Pancreas (tissue), 10 donors: ENCODE measurements at regions not wholly inside any gene's neighbourhood (a gene's known extent, or its start where the extent isn't known, plus 50 kb on each side); places are given as distances from the start of the nearest gene placed in this dataset.

Experiments used
- ATAC-seq, 4 donors: fragments of 200-7000 bp; cut with Tn5 transposase; one replicate each; pipeline versions ENCODE4 v1.8.0 to v1.9.1; 2020; ENCODE audit warnings: mild to moderate bottlenecking in 4 of 4, moderate library complexity in 4 of 4
- DNase-seq, 6 donors: peaks; one replicate each; pipeline ENCODE4 v3.0.0-alpha.2; 2020
- FAIRE-seq: peaks from 2 replicates; lab custom pipeline; 2012; peaks lifted over from hg19 to GRCh38; lab: Jason Lieb, UNC
- H3K27ac ChIP-seq, 4 donors: fragments of 200-600 bp; sonication (generic); 1 replicate in 3 of 4; 2 replicates in 1 of 4; pipeline versions ENCODE4 v1.5.0 to v1.8.0; 2020
- H3K27me3 ChIP-seq, 4 donors: fragments of 200-600 bp; one replicate each; pipeline ENCODE4 v1.8.0; 2021
- H3K36me3 ChIP-seq, 3 donors: fragments of 200-600 bp; sonication (generic) in 1 of 3; one replicate each; pipeline versions ENCODE4 v1.5.0 to v1.8.0; 2020 to 2021
- H3K4me1 ChIP-seq, 3 donors: fragments of 200-600 bp; one replicate each; pipeline ENCODE4 v1.8.0; 2021
- H3K4me3 ChIP-seq, 4 donors: fragments of 200-600 bp; sonication (generic) in 2 of 4; one replicate each; pipeline versions ENCODE4 v1.5.0 to v1.8.0; 2020 to 2021
- H3K9me3 ChIP-seq, 4 donors: fragments of 200-600 bp; one replicate each; pipeline ENCODE4 v1.8.0; 2021
- WGBS, 2 donors: extraction: QIAGEN DNeasy Blood & Tissue Kit; methylation state at CpG; one replicate each; pipeline ENCODE4 v1.1.7; 2013; 5-methylcytosine and 5-hydroxymethylcytosine counted together
- intact Hi-C, 3 donors: fragments of 100-400 bp; cut with DNase I; formaldehyde crosslinking; loops; one replicate each; pipeline versions ENCODE4 v1.11.1 to v1.14.2; 2022
- TF ChIP-seq, protein P1 (sequence below), 4 donors: fragments of 200-600 bp; sonication (generic) in 3 of 4; IDR thresholded peaks; one replicate each; pipeline versions ENCODE4 v1.5.0 to v1.8.0; 2021; ENCODE audit warnings: antibody characterized with exemption in 4 of 4
- donor health status: healthy with polysubstance abuse.
- donor health status: DM: no; HTN: no; CAD: no; lungs with moderate emphysema.
- donor health status: DM: no; HTN: no; CAD: no.
- donor health status: control.
- donor health status: control.
- donor health status: Bipolar disorder and iron deficiency.
- donor health status: DM: yes; HTN: yes; CAD: no.
- donor health status: DM: no; HTN: no; CAD: no.
- donor health status: DM: no; HTN: no; CAD: no.
- donor health status: DM: yes; HTN: yes; CAD: no.

DNA sequence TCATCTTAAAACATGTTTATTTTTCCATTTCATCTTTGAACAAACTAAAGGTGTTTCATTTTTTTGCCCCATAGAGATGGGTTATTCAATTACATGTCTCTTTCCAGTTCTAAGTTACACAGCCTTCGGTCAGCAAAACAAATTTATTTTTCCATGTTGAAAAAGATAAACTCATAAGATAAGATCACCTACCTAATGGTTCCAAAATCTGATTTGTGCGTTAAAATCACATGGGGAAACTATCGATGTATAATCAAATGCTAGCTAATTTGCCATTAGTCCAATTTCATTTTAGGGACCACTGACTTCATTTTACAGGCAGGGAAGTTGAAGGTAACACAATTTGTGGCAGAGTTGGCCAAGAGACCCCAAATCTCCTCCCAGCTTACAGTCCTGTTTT is 67.2 kb upstream of the ACSL1 start:
- DNase-seq (no peak), FAIRE-seq (no peak), ATAC-seq (no peak)
- intact Hi-C loops = no loop called here
- Histone ChIP-seq H3K36me3 (no peaks in the 10 kb centered on the region), H3K4me1 (no peaks in the 10 kb centered on the region), H3K27ac (no peak overlapping the region), H3K4me3 (no peak overlapping the region), H3K9me3 (no peaks in the 10 kb centered on the region), H3K27me3 (no peaks in the 10 kb centered on the region)
- TF ChIP-seq, protein P1, sequence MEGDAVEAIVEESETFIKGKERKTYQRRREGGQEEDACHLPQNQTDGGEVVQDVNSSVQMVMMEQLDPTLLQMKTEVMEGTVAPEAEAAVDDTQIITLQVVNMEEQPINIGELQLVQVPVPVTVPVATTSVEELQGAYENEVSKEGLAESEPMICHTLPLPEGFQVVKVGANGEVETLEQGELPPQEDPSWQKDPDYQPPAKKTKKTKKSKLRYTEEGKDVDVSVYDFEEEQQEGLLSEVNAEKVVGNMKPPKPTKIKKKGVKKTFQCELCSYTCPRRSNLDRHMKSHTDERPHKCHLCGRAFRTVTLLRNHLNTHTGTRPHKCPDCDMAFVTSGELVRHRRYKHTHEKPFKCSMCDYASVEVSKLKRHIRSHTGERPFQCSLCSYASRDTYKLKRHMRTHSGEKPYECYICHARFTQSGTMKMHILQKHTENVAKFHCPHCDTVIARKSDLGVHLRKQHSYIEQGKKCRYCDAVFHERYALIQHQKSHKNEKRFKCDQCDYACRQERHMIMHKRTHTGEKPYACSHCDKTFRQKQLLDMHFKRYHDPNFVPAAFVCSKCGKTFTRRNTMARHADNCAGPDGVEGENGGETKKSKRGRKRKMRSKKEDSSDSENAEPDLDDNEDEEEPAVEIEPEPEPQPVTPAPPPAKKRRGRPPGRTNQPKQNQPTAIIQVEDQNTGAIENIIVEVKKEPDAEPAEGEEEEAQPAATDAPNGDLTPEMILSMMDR (IDR thresholded peaks at IDR 0.05) = no peak
- 33 to 36% methylated on average over 3 of the region's 3 CpGs for WGBS, 2 donors

DNA sequence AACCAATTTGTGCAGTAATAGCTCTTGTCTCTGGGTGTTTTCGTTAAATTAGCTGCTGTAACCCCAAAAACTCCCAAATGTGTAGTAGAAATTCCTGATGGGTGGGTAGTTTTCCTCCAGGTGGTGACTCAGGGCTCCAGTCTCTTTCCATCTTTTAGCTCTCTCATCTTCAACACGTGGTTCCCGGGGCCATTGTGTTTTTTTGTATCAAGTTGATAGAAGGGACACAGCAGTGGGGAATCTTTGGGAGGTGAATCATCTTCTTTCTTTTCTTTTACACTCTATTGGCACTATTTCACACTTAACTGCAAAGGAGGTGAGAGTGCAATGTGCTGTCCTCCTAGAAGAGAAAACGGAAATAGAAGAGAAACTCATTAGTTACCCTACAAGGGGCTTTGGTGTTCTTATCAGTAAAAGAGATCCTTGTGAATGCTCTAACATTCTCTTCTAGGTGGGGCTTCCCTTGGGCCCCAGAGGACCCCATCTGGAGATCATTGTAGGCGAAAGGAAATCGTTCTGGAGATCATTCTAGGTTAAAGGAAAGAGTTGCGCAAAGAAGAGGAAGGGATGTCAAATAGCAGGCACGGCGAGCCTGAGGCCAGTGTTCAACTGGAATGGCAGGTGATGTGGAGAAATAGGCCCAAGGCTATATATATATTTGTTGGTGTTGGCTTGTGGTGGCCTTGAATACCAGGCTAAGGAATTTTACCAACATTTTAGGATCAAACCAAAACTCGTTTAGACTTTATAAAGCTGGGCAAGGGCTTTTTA is 68.2 kb upstream of the ACSL1 start:
- Histone ChIP-seq H3K36me3 (no peaks in the 10 kb centered on the region), H3K9me3 (no peaks in the 10 kb centered on the region), H3K27ac (no peak overlapping the region), H3K4me1 (no peaks in the 10 kb centered on the region), H3K4me3 (no peak overlapping the region), H3K27me3 (no peaks in the 10 kb centered on the region)
- TF ChIP-seq, protein P1 (IDR thresholded peaks at IDR 0.05) = no peak
- no peak for DNase-seq
- intact Hi-C loops = no loop called here
- no peak for ATAC-seq
- FAIRE-seq = no peak
- WGBS, 2 donors = 86 to 92% methylated on average over 10 of the region's 10 CpGs

DNA sequence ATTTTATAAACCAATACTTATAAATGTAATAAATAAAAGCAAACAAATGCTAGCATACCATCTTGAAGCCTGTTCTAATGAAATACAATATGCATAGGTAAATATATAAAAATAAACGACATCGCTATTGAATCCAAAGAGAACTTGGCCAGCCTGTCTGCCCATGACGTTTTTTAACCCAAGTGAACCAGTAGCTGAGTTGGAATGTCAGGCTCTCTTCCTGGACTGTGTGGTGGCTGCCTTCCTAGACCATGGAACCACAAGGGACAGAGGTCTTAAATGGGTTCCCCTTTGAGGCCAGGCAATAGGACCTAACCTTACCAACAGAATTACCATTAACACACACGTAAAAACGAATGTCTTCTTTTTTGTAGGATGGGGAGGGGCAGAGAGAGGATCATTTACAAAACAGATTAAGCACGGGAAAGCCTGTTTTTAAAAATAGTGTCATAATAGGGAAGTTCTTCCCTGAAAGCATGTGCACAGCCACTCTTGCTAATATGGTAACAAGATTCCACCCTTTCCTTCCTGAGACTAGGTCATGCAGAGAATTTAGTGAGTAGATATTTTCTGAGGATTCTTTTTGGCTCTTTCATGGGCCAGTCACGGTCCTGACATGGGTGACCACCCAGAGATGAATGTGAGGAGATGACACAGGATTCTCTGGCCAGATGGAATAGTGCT is 69.4 kb upstream of the ACSL1 start:
- intact Hi-C loops = no loop called here

DNA sequence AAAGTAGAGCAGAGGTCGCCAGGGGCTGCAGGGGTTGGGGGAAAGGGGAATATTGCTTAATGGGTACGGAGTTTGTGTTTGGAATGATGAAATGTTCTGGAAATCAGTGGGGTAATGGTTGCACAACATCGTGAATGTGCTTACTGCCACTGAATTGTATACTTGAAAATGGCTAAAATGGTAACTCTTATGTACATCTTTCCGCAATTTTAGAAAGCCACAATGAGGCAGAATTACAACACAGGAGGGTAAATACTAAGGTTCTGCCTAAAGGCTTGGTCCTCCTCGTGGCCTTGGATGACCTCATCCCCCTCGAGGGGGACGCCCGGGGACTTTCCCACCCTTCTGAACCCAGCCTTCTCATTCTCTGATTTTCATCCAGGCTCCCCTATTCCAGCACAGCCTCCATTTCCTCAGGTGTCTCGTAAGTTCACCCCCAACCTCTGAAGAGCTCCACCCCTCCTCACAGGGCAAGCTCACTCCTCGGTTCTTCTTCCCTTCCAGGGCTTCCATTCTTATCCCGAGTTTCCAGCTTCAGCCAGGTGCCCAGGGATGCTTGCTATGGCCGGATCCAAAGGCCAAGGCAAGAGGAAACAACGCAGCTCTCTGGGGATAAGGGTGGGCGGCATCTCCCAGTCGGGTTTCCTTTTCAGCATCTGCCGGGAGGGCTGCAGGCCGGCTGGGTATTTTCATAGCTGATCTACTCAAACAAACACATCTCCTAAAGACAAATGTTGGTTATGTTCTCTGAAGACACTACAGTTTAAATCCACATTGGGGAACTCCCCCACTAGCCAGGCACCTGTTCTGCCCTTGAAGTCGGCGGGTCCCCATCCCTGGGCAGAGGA is 71.3 kb upstream of the ACSL1 start:
- H3K4me1 ChIP-seq = no peaks in the 10 kb centered on the region
- intact Hi-C loops = no loop called here
- 70 to 77% methylated on average over 19 of the region's 19 CpGs for WGBS, 2 donors
- no peak overlapping the region for H3K4me3 ChIP-seq
- ATAC-seq = peak in 2 of 4 donors; percentile 41 to 49
- no peaks in the 10 kb centered on the region for H3K27me3 ChIP-seq
- FAIRE-seq = no peak
- TF ChIP-seq, protein P1 (IDR thresholded peaks at IDR 0.05) = no peak
- peak in 1 of 6 donors; percentile 29 for DNase-seq
- no peaks in the 10 kb centered on the region for H3K9me3 ChIP-seq
- no peaks in the 10 kb centered on the region for H3K36me3 ChIP-seq
- no peak overlapping the region for H3K27ac ChIP-seq

More for the DNA sequence above, 69.4 kb upstream of the ACSL1 start:
- Histone ChIP-seq H3K36me3 (no peaks in the 10 kb centered on the region), H3K4me1 (no peaks in the 10 kb centered on the region), H3K27ac (no peak overlapping the region), H3K4me3 (no peak overlapping the region), H3K9me3 (no peaks in the 10 kb centered on the region), H3K27me3 (no peaks in the 10 kb centered on the region)
- DNase-seq = no peak
- WGBS, 2 donors = 66 to 75% methylated on average over 7 of the region's 7 CpGs
- FAIRE-seq = no peak
- peak in 1 of 4 donors; percentile 9 for ATAC-seq
- TF ChIP-seq, protein P1 (IDR thresholded peaks at IDR 0.05) = no peak
